GM18526 (cell line): ENCODE measurements at regions not wholly inside any gene's neighbourhood (a gene's known extent, or its start where the extent isn't known, plus 50 kb on each side); places are given as distances from the start of the nearest gene placed in this dataset.

Experiments used
- POLR2A ChIP-seq: IDR thresholded peaks from 3 replicates; pipeline ENCODE4 v1.6.1; 2011; ENCODE audit not compliant: insufficient read length; ENCODE audit errors: extremely low read depth

- no peak for TF ChIP-seq POLR2A
Measured at GRCh38 chr14:71764701-71765382, 167.4 kb upstream of the RGS6 start.

GRCh38 chr14:71765505-71765904, 166.7 kb upstream of the RGS6 start:
- no peak for TF ChIP-seq POLR2A

- TF ChIP-seq POLR2A: no peak
Measured at GRCh38 chr14:71770431-71770830, 161.8 kb upstream of the RGS6 start.

GRCh38 chr14:71773898-71774481, 158.2 kb upstream of the RGS6 start:
- no peak for TF ChIP-seq POLR2A

- TF ChIP-seq POLR2A: no peak
Measured at GRCh38 chr14:71776471-71777360, 155.5 kb upstream of the RGS6 start.

- TF ChIP-seq POLR2A: no peak
Measured at GRCh38 chr14:71780075-71780474, 152.2 kb upstream of the RGS6 start.

DNA sequence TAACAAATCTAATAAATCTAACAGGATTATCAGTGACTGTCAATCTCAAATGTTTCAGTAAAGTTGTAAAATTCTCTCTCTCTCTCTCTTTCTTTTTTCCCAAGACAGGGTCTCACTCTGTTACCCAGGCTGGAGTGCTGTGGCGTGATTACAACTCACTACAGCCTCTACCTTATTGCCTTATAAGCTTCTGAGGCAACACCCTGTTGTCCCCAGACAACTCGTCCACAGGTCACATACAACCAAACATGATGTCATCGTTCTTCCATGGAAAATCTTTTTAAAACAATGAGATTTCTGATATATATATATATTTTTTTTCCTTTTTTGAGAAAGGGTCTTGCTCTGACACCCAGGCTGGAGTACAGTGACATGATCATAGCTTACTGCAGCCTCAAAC, 151.4 kb upstream of the RGS6 start:
- TF ChIP-seq POLR2A: no peak

- TF ChIP-seq POLR2A: no peak
Measured at GRCh38 chr14:71783088-71783487, 149.1 kb upstream of the RGS6 start.

DNA sequence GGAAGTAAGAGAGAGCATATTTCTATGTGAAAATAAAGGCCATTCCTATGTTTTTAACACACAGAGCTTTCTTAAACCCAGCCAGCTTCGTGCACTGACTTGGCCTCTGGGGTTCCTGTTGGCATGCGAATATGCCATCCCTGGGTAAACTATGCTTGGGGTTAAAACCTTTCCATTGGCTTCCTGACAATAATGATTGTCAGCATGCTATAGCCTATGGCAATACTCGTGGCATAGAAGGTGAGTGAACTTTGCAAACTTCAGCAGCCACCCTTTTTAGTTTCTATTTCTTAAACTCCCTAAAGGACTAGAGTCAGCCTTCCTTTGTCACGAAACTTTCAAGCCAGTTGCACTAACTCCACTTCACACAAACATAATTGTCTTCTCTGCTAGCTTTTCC, 148.4 kb upstream of the RGS6 start:
- no peak for TF ChIP-seq POLR2A

- TF ChIP-seq POLR2A: no peak
Measured at GRCh38 chr14:71789005-71789404, 143.2 kb upstream of the RGS6 start.

- no peak for TF ChIP-seq POLR2A
Measured at GRCh38 chr14:71799841-71800240, 132.4 kb upstream of the RGS6 start.

DNA sequence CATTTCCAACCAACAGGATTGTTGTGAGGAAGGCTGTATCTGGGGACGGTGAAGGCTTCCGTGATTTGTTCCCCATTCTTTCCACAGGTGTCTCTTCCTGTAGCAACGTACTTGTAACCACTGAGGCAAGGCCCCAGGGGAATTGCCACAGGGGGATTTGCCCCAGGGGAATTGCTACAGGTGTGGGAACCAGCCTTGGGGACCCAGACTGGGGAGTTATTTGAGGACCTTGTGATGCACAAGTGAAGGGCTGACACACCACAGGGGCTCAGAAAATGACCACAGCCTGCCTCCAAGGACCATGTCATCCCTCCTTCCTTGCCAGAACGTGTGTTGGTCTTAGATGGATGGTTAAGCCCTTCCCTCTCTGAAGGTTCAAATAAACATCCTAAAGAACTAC, 131.4 kb upstream of the RGS6 start:
- TF ChIP-seq POLR2A: no peak

- no peak for TF ChIP-seq POLR2A
Measured at GRCh38 chr14:71803539-71804260, 128.5 kb upstream of the RGS6 start.

- TF ChIP-seq POLR2A: no peak
Measured at GRCh38 chr14:71804992-71805391, 127.2 kb upstream of the RGS6 start.

DNA sequence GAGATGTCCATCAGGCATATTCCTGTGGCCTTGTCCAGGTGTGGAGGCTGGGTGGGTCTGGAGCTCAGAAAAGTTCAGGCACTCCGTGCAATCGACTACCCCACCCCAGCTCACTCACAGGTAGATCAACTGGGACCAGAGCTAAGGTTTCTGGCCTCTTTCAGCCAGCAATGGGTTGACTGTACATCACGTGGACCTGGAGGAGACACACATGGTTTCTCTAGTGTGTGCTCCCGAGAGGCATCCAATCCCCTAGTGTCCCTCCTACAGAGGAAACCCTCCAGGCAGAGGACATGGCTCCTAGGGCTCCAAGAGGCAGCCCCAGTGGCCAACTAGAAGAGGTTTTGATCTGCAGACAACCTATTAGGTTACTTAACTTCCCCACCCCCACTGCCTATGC, 119.5 kb upstream of the RGS6 start:
- TF ChIP-seq POLR2A: no peak
